ENCODE measurements at regions not wholly inside any gene's neighbourhood (a gene's known extent, or its start where the extent isn't known, plus 50 kb on each side); places are given as distances from the start of the nearest gene placed in this dataset.

DNA sequence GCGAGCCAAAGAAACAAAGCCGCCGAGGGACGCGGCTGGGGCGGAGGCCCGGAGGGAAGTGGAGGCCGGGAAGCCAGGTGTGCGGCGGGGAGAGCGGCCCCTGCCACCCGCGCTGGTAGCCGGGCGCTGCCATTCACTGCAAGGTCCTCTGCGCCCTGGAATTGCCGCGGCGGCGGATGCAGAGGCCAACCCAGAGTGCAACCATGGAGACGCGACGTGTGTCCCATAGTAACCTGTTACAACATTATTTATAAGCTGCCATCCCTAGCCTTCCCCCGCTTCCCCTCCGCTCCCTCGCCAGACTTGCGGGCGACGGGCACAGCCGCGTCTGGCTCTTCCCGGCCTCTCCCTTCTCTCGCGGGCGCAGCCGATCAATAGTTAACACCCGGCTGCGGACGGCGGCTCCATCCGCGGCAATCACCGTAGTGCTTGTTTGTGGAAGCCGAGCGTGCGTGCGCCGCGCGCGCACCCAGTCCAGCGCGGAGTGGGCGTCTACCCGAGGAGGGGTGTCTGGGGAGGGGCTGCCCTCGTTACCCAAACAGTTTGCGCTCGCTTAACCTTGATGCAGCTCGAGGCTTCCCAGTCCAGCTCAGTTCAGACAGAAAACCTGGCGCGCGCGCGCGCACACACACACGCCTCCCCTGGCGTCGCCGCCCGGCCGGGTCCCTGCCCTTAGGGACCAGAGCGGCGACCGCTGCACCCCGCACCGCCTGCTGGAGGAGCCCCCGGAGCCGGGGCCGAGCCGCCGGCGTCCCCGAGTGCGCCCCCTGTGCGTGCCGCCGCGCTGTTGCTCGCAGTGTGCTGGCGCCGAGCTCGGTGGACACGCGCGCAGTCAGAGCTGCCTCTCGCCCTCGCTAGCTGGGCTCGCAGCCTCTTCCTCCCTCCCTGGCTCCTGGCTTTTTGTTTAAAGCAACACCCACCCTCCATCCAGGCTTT is 165.4 kb upstream of the DPP6 start:
- H3K4me3 ChIP-seq (ENCODE audit: low read depth in 1 of 3, low read length in 3 of 3): peak overlapping the region in 1 of 3 donors; percentile 29

More for the DNA sequence above, 165.4 kb upstream of the DPP6 start:
- WGBS: 4% methylated on average over 98 of the region's 98 CpGs
- DNase-seq (ENCODE audit: low spot score): no peak
- Histone ChIP-seq H3K9me3 (ENCODE audit: control insufficient read depth in 4 of 4, low read length in 3 of 4) (peaks cover 0 to 4% (median 0%) of the 10 kb centered on the region in 4 donors), H3K36me3 (ENCODE audit: control insufficient read depth in 4 of 4, insufficient read depth in 3 of 4, low read depth in 1 of 4, low read length in 3 of 4) (no peaks in the 10 kb centered on the region), H3K27me3 (ENCODE audit: control insufficient read depth in 4 of 4, insufficient read depth in 4 of 4, low read length in 3 of 4) (peaks cover 0 to 9% (median 3%) of the 10 kb centered on the region in 4 donors), H3K4me1 (ENCODE audit: control insufficient read depth in 4 of 4, insufficient read depth in 4 of 4, low read length in 3 of 4) (peaks cover 0 to 15% (median 4%) of the 10 kb centered on the region in 4 donors), H3K27ac (ENCODE audit: low read depth in 1 of 2, low read length in 2 of 2) (no peak overlapping the region), H3K9ac (ENCODE audit: low read depth in 1 of 2, low read length in 2 of 2) (no peak overlapping the region)
- no peak for TF ChIP-seq HNF4A (conservative IDR thresholded peaks at IDR 0.05)
- no peak for TF ChIP-seq YY1 (IDR thresholded peaks at IDR 0.05)
- TF ChIP-seq, protein P1, sequence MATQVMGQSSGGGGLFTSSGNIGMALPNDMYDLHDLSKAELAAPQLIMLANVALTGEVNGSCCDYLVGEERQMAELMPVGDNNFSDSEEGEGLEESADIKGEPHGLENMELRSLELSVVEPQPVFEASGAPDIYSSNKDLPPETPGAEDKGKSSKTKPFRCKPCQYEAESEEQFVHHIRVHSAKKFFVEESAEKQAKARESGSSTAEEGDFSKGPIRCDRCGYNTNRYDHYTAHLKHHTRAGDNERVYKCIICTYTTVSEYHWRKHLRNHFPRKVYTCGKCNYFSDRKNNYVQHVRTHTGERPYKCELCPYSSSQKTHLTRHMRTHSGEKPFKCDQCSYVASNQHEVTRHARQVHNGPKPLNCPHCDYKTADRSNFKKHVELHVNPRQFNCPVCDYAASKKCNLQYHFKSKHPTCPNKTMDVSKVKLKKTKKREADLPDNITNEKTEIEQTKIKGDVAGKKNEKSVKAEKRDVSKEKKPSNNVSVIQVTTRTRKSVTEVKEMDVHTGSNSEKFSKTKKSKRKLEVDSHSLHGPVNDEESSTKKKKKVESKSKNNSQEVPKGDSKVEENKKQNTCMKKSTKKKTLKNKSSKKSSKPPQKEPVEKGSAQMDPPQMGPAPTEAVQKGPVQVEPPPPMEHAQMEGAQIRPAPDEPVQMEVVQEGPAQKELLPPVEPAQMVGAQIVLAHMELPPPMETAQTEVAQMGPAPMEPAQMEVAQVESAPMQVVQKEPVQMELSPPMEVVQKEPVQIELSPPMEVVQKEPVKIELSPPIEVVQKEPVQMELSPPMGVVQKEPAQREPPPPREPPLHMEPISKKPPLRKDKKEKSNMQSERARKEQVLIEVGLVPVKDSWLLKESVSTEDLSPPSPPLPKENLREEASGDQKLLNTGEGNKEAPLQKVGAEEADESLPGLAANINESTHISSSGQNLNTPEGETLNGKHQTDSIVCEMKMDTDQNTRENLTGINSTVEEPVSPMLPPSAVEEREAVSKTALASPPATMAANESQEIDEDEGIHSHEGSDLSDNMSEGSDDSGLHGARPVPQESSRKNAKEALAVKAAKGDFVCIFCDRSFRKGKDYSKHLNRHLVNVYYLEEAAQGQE (IDR thresholded peaks at IDR 0.05): no peak
- TF ChIP-seq TAF1 (conservative IDR thresholded peaks at IDR 0.05): no peak
- TF ChIP-seq, protein P2, sequence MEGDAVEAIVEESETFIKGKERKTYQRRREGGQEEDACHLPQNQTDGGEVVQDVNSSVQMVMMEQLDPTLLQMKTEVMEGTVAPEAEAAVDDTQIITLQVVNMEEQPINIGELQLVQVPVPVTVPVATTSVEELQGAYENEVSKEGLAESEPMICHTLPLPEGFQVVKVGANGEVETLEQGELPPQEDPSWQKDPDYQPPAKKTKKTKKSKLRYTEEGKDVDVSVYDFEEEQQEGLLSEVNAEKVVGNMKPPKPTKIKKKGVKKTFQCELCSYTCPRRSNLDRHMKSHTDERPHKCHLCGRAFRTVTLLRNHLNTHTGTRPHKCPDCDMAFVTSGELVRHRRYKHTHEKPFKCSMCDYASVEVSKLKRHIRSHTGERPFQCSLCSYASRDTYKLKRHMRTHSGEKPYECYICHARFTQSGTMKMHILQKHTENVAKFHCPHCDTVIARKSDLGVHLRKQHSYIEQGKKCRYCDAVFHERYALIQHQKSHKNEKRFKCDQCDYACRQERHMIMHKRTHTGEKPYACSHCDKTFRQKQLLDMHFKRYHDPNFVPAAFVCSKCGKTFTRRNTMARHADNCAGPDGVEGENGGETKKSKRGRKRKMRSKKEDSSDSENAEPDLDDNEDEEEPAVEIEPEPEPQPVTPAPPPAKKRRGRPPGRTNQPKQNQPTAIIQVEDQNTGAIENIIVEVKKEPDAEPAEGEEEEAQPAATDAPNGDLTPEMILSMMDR (IDR thresholded peaks at IDR 0.05; ENCODE audit: low read depth, low read length, missing input control): no peak
- no peak for TF ChIP-seq FOXA1 (IDR thresholded peaks at IDR 0.05)
- TF ChIP-seq, protein P3, sequence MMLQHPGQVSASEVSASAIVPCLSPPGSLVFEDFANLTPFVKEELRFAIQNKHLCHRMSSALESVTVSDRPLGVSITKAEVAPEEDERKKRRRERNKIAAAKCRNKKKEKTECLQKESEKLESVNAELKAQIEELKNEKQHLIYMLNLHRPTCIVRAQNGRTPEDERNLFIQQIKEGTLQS (IDR thresholded peaks at IDR 0.05): no peak
- TF ChIP-seq EGR1 (IDR thresholded peaks at IDR 0.05; ENCODE audit: low read depth in 2 of 2): no peak
- TF ChIP-seq GABPA (IDR thresholded peaks at IDR 0.05 in 1 of 2, conservative IDR thresholded peaks at IDR 0.05 in 1 of 2): no peak
- no peak for TF ChIP-seq FOXA2 (IDR thresholded peaks at IDR 0.05)
- TF ChIP-seq NR2F2 (IDR thresholded peaks at IDR 0.05): no peak
- TF ChIP-seq SP1 (IDR thresholded peaks at IDR 0.05): no peak
- TF ChIP-seq RAD21 (IDR thresholded peaks at IDR 0.05): no peak
- TF ChIP-seq, protein P4, sequence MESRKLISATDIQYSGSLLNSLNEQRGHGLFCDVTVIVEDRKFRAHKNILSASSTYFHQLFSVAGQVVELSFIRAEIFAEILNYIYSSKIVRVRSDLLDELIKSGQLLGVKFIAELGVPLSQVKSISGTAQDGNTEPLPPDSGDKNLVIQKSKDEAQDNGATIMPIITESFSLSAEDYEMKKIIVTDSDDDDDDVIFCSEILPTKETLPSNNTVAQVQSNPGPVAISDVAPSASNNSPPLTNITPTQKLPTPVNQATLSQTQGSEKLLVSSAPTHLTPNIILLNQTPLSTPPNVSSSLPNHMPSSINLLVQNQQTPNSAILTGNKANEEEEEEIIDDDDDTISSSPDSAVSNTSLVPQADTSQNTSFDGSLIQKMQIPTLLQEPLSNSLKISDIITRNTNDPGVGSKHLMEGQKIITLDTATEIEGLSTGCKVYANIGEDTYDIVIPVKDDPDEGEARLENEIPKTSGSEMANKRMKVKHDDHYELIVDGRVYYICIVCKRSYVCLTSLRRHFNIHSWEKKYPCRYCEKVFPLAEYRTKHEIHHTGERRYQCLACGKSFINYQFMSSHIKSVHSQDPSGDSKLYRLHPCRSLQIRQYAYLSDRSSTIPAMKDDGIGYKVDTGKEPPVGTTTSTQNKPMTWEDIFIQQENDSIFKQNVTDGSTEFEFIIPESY (IDR thresholded peaks at IDR 0.05): no peak

Data from liver (tissue), 8 donors.